ENCODE measurements at regions not wholly inside any gene's neighbourhood (a gene's known extent, or its start where the extent isn't known, plus 50 kb on each side); places are given as distances from the start of the nearest gene placed in this dataset.

DNA sequence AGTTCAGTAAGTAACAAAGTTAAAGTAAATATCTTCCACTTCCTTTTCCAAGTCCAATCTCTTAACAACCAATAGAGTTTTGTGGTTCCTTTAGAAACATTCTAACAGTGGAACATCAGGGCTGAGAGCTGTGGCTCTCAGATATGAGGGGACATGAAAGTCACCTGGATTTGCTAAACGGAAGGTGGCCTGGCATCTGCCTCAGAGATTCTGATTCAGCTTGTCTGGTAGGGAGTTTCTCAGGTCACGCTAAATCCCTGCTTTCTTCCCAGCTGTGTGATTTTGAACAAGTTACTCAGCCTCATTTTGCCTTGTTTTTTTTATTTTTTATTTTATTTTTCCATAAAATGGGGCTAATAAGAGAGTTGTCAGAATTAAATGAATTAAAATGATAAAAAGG lies 411.0 kb upstream of the CDH11 start:
- intact Hi-C loops (cut with DNase I; ENCODE audit: low total_unique reads): no loop called here
- WGBS, 5 donors: 64 to 75% (median 72%) methylated on average over 2 of the region's 2 CpGs
- Histone ChIP-seq H3K4me1 (no peaks in the 10 kb centered on the region), H3K27me3 (no peaks in the 10 kb centered on the region), H3K27ac (no peak overlapping the region), H3K4me3 (no peak overlapping the region), H3K9me3 (peaks cover 0 to 1% (median under 1%) of the 10 kb centered on the region in 4 donors), H3K36me3 (no peaks in the 10 kb centered on the region)
- TF ChIP-seq POLR2AphosphoS5 (IDR thresholded peaks at IDR 0.05) (no peak), EP300 (IDR thresholded peaks at IDR 0.05) (no peak)
- no peak for DNase-seq

DNA sequence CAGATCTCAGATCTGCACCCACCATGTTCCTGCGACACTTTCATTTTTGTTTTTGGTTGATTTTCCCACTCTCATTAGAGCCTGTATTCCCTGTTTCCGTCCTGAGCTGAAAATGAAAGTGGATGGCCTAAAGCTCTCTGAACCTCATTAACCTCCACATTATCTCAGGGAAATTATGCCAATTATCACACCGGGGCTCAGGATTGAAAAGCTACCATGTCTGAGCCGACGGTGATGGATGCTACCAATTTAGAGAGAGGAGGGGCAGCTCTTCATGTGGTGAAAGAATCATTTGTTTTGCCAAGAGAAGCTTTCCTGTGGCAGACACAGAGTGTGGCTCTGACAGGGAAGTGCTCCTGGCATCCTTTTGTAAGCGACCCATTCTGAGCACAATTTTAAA lies 410.4 kb upstream of the CDH11 start:
- H3K36me3 ChIP-seq: no peaks in the 10 kb centered on the region
- DNase-seq: no peak
- intact Hi-C loops (cut with DNase I; ENCODE audit: low total_unique reads): no loop called here
- no peaks in the 10 kb centered on the region for H3K4me1 ChIP-seq
- TF ChIP-seq POLR2AphosphoS5 (IDR thresholded peaks at IDR 0.05) (no peak), POLR2A (IDR thresholded peaks at IDR 0.05) (no peak), EP300 (IDR thresholded peaks at IDR 0.05) (no peak)
- TF ChIP-seq, protein P1, sequence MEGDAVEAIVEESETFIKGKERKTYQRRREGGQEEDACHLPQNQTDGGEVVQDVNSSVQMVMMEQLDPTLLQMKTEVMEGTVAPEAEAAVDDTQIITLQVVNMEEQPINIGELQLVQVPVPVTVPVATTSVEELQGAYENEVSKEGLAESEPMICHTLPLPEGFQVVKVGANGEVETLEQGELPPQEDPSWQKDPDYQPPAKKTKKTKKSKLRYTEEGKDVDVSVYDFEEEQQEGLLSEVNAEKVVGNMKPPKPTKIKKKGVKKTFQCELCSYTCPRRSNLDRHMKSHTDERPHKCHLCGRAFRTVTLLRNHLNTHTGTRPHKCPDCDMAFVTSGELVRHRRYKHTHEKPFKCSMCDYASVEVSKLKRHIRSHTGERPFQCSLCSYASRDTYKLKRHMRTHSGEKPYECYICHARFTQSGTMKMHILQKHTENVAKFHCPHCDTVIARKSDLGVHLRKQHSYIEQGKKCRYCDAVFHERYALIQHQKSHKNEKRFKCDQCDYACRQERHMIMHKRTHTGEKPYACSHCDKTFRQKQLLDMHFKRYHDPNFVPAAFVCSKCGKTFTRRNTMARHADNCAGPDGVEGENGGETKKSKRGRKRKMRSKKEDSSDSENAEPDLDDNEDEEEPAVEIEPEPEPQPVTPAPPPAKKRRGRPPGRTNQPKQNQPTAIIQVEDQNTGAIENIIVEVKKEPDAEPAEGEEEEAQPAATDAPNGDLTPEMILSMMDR (IDR thresholded peaks at IDR 0.05): no peak
- peaks cover 0 to 7% (median 6%) of the 10 kb centered on the region in 4 donors for H3K9me3 ChIP-seq
- no peaks in the 10 kb centered on the region for H3K27me3 ChIP-seq
- WGBS, 5 donors: 50 to 56% (median 55%) methylated on average over 6 of the region's 6 CpGs
- H3K4me3 ChIP-seq: peak overlapping the region in 1 of 4 donors; percentile 20
- H3K27ac ChIP-seq: no peak overlapping the region

DNA sequence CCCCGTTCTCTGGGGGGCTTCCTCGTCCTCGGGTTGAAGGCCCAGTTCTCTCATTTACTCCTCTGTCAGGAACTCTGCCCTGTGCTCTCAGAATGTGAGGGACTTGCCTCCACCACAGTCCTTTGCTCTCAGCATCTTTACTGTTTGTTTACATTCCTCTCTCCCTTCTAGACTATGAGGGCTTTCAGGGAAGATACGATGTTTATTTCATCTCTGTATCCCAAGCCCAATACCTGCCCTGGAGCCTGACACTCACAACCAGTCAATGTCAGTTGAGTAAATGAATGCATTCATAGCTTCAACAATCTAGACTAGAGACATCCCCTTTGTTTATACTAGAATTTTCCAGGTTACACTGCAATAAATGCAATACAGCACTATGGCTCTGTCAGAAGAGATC lies 409.6 kb upstream of the CDH11 start:
- Histone ChIP-seq H3K27ac (no peak overlapping the region), H3K4me3 (no peak overlapping the region), H3K36me3 (no peaks in the 10 kb centered on the region), H3K9me3 (peaks cover 0 to 11% (median 11%) of the 10 kb centered on the region in 4 donors), H3K4me1 (no peaks in the 10 kb centered on the region), H3K27me3 (no peaks in the 10 kb centered on the region)
- DNase-seq: no peak
- TF ChIP-seq, protein P1 (IDR thresholded peaks at IDR 0.05): no peak
- TF ChIP-seq POLR2A (IDR thresholded peaks at IDR 0.05): no peak
- TF ChIP-seq EP300 (IDR thresholded peaks at IDR 0.05): no peak
- no peak for TF ChIP-seq POLR2AphosphoS5 (IDR thresholded peaks at IDR 0.05)
- intact Hi-C loops (cut with DNase I; ENCODE audit: low total_unique reads): no loop called here
- 56 to 62% (median 59%) methylated on average over 4 of the region's 4 CpGs for WGBS, 5 donors

DNA sequence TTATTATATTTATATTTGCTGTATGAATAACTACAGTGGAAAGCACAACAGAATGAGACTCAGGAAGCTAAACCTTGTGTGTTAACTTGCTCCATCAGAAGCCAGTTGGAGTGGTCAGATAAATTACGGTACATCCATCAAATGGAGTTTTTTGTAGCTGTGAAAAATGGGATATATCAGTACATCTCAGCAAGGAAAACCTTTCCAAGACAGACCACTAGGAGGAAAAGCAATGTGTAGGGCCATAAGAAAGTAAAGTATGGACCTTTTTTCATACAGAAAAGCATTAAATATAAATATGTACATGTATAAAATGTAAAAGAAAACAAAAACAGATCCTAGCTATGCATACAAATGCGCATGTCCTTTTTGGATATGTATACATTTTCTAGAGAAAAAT lies 403.8 kb upstream of the CDH11 start:
- no peak for DNase-seq
- H3K36me3 ChIP-seq: no peaks in the 10 kb centered on the region
- H3K27ac ChIP-seq: no peak overlapping the region
- no peaks in the 10 kb centered on the region for H3K27me3 ChIP-seq
- no peak overlapping the region for H3K4me3 ChIP-seq
- H3K4me1 ChIP-seq: no peaks in the 10 kb centered on the region
- peaks cover 0 to 11% (median 11%) of the 10 kb centered on the region in 4 donors for H3K9me3 ChIP-seq
- intact Hi-C loops (cut with DNase I; ENCODE audit: low total_unique reads): no loop called here
- WGBS, 5 donors: 90 to 96% (median 93%) methylated on average over 2 of the region's 2 CpGs
- TF ChIP-seq EP300 (IDR thresholded peaks at IDR 0.05): no peak
- TF ChIP-seq, protein P1 (IDR thresholded peaks at IDR 0.05): no peak
- TF ChIP-seq POLR2A (IDR thresholded peaks at IDR 0.05): no peak
- TF ChIP-seq POLR2AphosphoS5 (IDR thresholded peaks at IDR 0.05): no peak

DNA sequence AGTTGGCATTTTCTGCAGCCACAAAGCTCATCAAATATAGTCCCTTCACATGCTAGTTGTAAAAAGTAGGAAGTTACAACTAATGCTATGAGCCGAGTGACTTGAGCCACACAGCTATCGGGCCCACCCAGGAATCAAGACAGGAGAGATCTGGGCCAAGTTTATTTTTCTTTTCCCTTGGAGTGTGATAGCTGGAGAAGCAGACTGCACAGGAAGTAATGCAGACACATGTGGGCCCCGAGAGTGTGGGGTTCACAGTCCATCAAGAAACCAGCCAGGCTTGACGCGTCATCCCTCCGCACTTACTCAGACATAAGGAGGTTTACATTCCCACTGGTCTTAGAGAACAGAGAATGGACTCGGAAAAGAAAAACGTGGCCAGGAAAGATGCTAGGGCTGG lies 403.1 kb upstream of the CDH11 start:
- no peaks in the 10 kb centered on the region for H3K36me3 ChIP-seq
- intact Hi-C loops (cut with DNase I; ENCODE audit: low total_unique reads): no loop called here
- no peak overlapping the region for H3K27ac ChIP-seq
- WGBS, 5 donors: 51 to 66% (median 64%) methylated on average over 8 of the region's 8 CpGs
- DNase-seq: peak in 1 of 2 donors; percentile 71
- H3K27me3 ChIP-seq: no peaks in the 10 kb centered on the region
- TF ChIP-seq, protein P1 (IDR thresholded peaks at IDR 0.05): no peak
- TF ChIP-seq EP300 (IDR thresholded peaks at IDR 0.05): no peak
- no peak for TF ChIP-seq POLR2AphosphoS5 (IDR thresholded peaks at IDR 0.05)
- no peak for TF ChIP-seq POLR2A (IDR thresholded peaks at IDR 0.05)
- peaks cover 0 to 11% (median 11%) of the 10 kb centered on the region in 4 donors for H3K9me3 ChIP-seq
- H3K4me1 ChIP-seq: no peaks in the 10 kb centered on the region
- H3K4me3 ChIP-seq: no peak overlapping the region
